HCT116 (cell line): ENCODE measurements at regions not wholly inside any gene's neighbourhood (a gene's known extent, or its start where the extent isn't known, plus 50 kb on each side); places are given as distances from the start of the nearest gene placed in this dataset.

Experiments
- ELF1 ChIP-seq: IDR thresholded peaks from 2 replicates; pipeline ENCODE4 v1.6.1; 2012; ENCODE audit warnings: low read depth, borderline replicate concordance
- POLR2A ChIP-seq: IDR thresholded peaks from 2 replicates; pipeline ENCODE4 v1.7.0; 2011; ENCODE audit warnings: borderline replicate concordance; ENCODE audit not compliant: insufficient read depth, insufficient read length; ENCODE audit errors: extremely low read depth
- YY1 ChIP-seq: IDR thresholded peaks from 2 replicates; pipeline ENCODE4 v1.6.1; 2011; ENCODE audit warnings: low read length, low read depth, moderate library complexity, mild to moderate bottlenecking; ENCODE audit not compliant: insufficient replicate concordance; ENCODE audit errors: extremely low read depth
- TF ChIP-seq, protein P1 (sequence below): IDR thresholded peaks from 2 replicates; pipeline ENCODE4 v1.6.1; 2012; ENCODE audit warnings: low read depth
- TF ChIP-seq, protein P2 (sequence below), 3 experiments: fragments of 200-600 bp in 1 of 3; sonication (generic) in 1 of 3; IDR thresholded peaks in 2 of 3; conservative IDR thresholded peaks in 1 of 3; 2 replicates each; pipeline ENCODE4 v1.5.1; 2012 to 2017; ENCODE audit warnings: low read depth in 2 of 3, low read length in 2 of 3, antibody characterized with exemption in 1 of 3, borderline replicate concordance in 1 of 3, control low read depth in 1 of 3, mild to moderate bottlenecking in 1 of 3, mixed read lengths in 1 of 3, mixed run types in 1 of 3, moderate library complexity in 1 of 3; ENCODE audit not compliant: insufficient read depth in 1 of 3

DNA sequence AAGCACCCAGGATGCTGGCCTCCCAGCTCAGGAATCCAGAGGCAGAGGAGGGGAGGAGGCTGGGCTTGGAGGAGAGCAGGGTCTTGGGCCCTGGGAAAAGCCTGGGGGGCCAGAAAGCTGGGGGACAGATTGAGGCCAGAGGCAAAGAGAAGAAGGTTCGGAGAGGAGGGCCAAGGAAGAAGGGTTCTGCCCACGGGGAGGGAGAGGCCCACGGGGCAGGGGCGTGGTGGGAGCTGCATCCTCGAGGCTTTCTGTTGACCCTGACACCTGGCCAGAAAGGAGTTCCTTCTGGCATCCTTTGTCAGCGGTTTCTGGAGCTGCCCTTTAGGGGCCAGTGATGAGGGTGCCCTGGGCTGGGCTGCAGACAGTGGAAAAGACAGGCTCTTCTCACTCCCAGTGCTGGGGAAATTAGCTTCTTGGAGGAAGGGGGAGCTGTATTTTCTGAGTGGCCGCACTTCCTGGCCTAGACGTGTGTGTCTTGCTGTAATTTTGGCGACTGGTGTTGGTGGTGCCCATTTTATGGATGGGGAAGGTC is 308.7 kb downstream of the SEC14L1 start:
- TF ChIP-seq, protein P1, sequence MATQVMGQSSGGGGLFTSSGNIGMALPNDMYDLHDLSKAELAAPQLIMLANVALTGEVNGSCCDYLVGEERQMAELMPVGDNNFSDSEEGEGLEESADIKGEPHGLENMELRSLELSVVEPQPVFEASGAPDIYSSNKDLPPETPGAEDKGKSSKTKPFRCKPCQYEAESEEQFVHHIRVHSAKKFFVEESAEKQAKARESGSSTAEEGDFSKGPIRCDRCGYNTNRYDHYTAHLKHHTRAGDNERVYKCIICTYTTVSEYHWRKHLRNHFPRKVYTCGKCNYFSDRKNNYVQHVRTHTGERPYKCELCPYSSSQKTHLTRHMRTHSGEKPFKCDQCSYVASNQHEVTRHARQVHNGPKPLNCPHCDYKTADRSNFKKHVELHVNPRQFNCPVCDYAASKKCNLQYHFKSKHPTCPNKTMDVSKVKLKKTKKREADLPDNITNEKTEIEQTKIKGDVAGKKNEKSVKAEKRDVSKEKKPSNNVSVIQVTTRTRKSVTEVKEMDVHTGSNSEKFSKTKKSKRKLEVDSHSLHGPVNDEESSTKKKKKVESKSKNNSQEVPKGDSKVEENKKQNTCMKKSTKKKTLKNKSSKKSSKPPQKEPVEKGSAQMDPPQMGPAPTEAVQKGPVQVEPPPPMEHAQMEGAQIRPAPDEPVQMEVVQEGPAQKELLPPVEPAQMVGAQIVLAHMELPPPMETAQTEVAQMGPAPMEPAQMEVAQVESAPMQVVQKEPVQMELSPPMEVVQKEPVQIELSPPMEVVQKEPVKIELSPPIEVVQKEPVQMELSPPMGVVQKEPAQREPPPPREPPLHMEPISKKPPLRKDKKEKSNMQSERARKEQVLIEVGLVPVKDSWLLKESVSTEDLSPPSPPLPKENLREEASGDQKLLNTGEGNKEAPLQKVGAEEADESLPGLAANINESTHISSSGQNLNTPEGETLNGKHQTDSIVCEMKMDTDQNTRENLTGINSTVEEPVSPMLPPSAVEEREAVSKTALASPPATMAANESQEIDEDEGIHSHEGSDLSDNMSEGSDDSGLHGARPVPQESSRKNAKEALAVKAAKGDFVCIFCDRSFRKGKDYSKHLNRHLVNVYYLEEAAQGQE, result no peak
- TF ChIP-seq, protein P2, sequence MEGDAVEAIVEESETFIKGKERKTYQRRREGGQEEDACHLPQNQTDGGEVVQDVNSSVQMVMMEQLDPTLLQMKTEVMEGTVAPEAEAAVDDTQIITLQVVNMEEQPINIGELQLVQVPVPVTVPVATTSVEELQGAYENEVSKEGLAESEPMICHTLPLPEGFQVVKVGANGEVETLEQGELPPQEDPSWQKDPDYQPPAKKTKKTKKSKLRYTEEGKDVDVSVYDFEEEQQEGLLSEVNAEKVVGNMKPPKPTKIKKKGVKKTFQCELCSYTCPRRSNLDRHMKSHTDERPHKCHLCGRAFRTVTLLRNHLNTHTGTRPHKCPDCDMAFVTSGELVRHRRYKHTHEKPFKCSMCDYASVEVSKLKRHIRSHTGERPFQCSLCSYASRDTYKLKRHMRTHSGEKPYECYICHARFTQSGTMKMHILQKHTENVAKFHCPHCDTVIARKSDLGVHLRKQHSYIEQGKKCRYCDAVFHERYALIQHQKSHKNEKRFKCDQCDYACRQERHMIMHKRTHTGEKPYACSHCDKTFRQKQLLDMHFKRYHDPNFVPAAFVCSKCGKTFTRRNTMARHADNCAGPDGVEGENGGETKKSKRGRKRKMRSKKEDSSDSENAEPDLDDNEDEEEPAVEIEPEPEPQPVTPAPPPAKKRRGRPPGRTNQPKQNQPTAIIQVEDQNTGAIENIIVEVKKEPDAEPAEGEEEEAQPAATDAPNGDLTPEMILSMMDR (IDR thresholded peaks at IDR 0.05 in 2 of 3, conservative IDR thresholded peaks at IDR 0.05 in 1 of 3; ENCODE audit: borderline replicate concordance in 1 of 3, insufficient read depth in 1 of 3, low read depth in 2 of 3, low read length in 2 of 3), result no peak
- TF ChIP-seq YY1, result no peak
- TF ChIP-seq POLR2A, result no peak
- no peak for TF ChIP-seq ELF1
